ENCODE measurements at regions not wholly inside any gene's neighbourhood (a gene's known extent, or its start where the extent isn't known, plus 50 kb on each side); places are given as distances from the start of the nearest gene placed in this dataset.

- no peak for DNase-seq (ENCODE audit: low read depth in 2 of 2)
- no peak overlapping the region for H3K4me3 ChIP-seq (replicated peaks in 1 of 2; ENCODE audit: low read depth in 2 of 2, low read length in 2 of 2)
- no peak for TF ChIP-seq CTCF (IDR thresholded peaks at IDR 0.05; ENCODE audit: low read depth, low read length)
Measured at GRCh38 chr2:184520441-184520840, 77.9 kb upstream of the ZNF804A start.

- DNase-seq (ENCODE audit: low read depth in 2 of 2) = no peak
- TF ChIP-seq CTCF (IDR thresholded peaks at IDR 0.05; ENCODE audit: low read depth, low read length) = no peak
- no peak overlapping the region for H3K4me3 ChIP-seq (replicated peaks in 1 of 2; ENCODE audit: low read depth in 2 of 2, low read length in 2 of 2)
Measured at GRCh38 chr2:184523732-184524131, 74.6 kb upstream of the ZNF804A start.

- no peak for TF ChIP-seq CTCF (IDR thresholded peaks at IDR 0.05; ENCODE audit: low read depth, low read length)
- no peak for DNase-seq (ENCODE audit: low read depth in 2 of 2)
- no peak overlapping the region for H3K4me3 ChIP-seq (replicated peaks in 1 of 2; ENCODE audit: low read depth in 2 of 2, low read length in 2 of 2)
Measured at GRCh38 chr2:184524551-184525382, 73.6 kb upstream of the ZNF804A start.

GRCh38 chr2:184527058-184527457 is 71.3 kb upstream of the ZNF804A start:
- TF ChIP-seq CTCF (IDR thresholded peaks at IDR 0.05; ENCODE audit: low read depth, low read length) = no peak
- DNase-seq (ENCODE audit: low read depth in 2 of 2) = no peak
- no peak overlapping the region for H3K4me3 ChIP-seq (replicated peaks in 1 of 2; ENCODE audit: low read depth in 2 of 2, low read length in 2 of 2)

GRCh38 chr2:184528119-184528518 is 70.2 kb upstream of the ZNF804A start:
- no peak for TF ChIP-seq CTCF (IDR thresholded peaks at IDR 0.05; ENCODE audit: low read depth, low read length)
- H3K4me3 ChIP-seq (replicated peaks in 1 of 2; ENCODE audit: low read depth in 2 of 2, low read length in 2 of 2) = no peak overlapping the region
- DNase-seq (ENCODE audit: low read depth in 2 of 2) = no peak

- no peak for DNase-seq (ENCODE audit: low read depth in 2 of 2)
- TF ChIP-seq CTCF (IDR thresholded peaks at IDR 0.05; ENCODE audit: low read depth, low read length) = no peak
Measured at GRCh38 chr2:184530239-184530638, 68.1 kb upstream of the ZNF804A start.

GRCh38 chr2:184530959-184531358 is 67.4 kb upstream of the ZNF804A start:
- no peak overlapping the region for H3K4me3 ChIP-seq (replicated peaks in 1 of 2; ENCODE audit: low read depth in 2 of 2, low read length in 2 of 2)
- no peak for DNase-seq (ENCODE audit: low read depth in 2 of 2)
- no peak for TF ChIP-seq CTCF (IDR thresholded peaks at IDR 0.05; ENCODE audit: low read depth, low read length)

More at GRCh38 chr2:184530239-184530638, 68.1 kb upstream of the ZNF804A start:
- no peak overlapping the region for H3K4me3 ChIP-seq (replicated peaks in 1 of 2; ENCODE audit: low read depth in 2 of 2, low read length in 2 of 2)
